IMR-90 (cell line): ENCODE measurements at regions not wholly inside any gene's neighbourhood (a gene's known extent, or its start where the extent isn't known, plus 50 kb on each side); places are given as distances from the start of the nearest gene placed in this dataset.

Experiments used
- ATAC-seq: fragments of 200-7000 bp; cut with Tn5 transposase; 2 replicates; pipeline ENCODE4 v1.9.1; 2020; ENCODE audit warnings: low read depth, mild to moderate bottlenecking, moderate library complexity
- BruUV-seq: library from RNA; stranded (reverse); fragments of 400-500 nt; replicated peaks from 2 replicates; lab custom pipeline; 2021; lab: Mats Ljungman, UMichigan
- CTCF ChIA-PET: fragments of 300-600 bp; formaldehyde crosslinking; extraction: SDS; loops from one replicate; lab custom pipeline; 2021; ENCODE audit warnings: antibody characterized with exemption; lab: Yijun Ruan, JAX
- POLR2A ChIA-PET: fragments of 300-600 bp; sonication (Branson Sonifier 250); formaldehyde crosslinking; loops from one replicate; lab custom pipeline; 2022; ENCODE audit warnings: antibody characterized with exemption; ENCODE audit not compliant: unreplicated experiment; lab: Charles Lee
- DNase-seq: peaks from one replicate; pipeline ENCODE4 v3.0.0; 2013
- H2AFZ ChIP-seq: replicated peaks from 2 replicates; pipeline ENCODE3; 2013; ENCODE audit warnings: low read length, mild to moderate bottlenecking; ENCODE audit not compliant: poor library complexity
- H2AK5ac ChIP-seq: 2 replicates; pipeline ENCODE4 v1.6.1; 2013; ENCODE audit warnings: low read depth, low read length, inconsistent platforms
- H2AK9ac ChIP-seq: replicated peaks from 2 replicates; pipeline ENCODE3; 2013; ENCODE audit warnings: mild to moderate bottlenecking, low read depth, low read length, moderate library complexity; ENCODE audit not compliant: poor library complexity
- H2BK120ac ChIP-seq: 2 replicates; pipeline ENCODE4 v1.6.1; 2013; ENCODE audit warnings: low read depth, low read length, inconsistent platforms
- H2BK15ac ChIP-seq: 3 replicates; pipeline ENCODE4 v1.6.1; 2013; ENCODE audit warnings: low read depth, low read length, inconsistent platforms
- H2BK20ac ChIP-seq: 2 replicates; pipeline ENCODE4 v1.6.1; 2013; ENCODE audit warnings: low read depth, mild to moderate bottlenecking, inconsistent platforms, low read length, moderate library complexity
- H2BK5ac ChIP-seq: 2 replicates; pipeline ENCODE4 v1.6.1; 2013; ENCODE audit warnings: mild to moderate bottlenecking, low read depth, low read length, inconsistent platforms; ENCODE audit not compliant: poor library complexity, severe bottlenecking
- H3K14ac ChIP-seq: replicated peaks from 2 replicates; pipeline ENCODE4 v1.6.1; 2013; ENCODE audit warnings: low read depth, low read length, inconsistent platforms
- H3K18ac ChIP-seq: 2 replicates; pipeline ENCODE4 v1.6.1; 2013; ENCODE audit warnings: low read depth, low read length, control low read depth
- H3K23ac ChIP-seq: 2 replicates; pipeline ENCODE4 v1.6.1; 2013; ENCODE audit warnings: low read depth, low read length, inconsistent platforms
- H3K27ac ChIP-seq: 2 replicates; pipeline ENCODE4 v1.5.1; 2013; ENCODE audit warnings: mild to moderate bottlenecking, control low read depth, low read length; ENCODE audit not compliant: insufficient read depth
- H3K27me3 ChIP-seq: 2 replicates; pipeline ENCODE4 v1.6.1; 2013; ENCODE audit warnings: low read length; ENCODE audit not compliant: control insufficient read depth, insufficient read depth
- H3K36me3 ChIP-seq: 2 replicates; pipeline ENCODE4 v1.6.1; 2013; ENCODE audit warnings: low read length, mixed read lengths; ENCODE audit not compliant: control insufficient read depth, insufficient read depth
- H3K4ac ChIP-seq: 2 replicates; pipeline ENCODE4 v1.6.1; 2013; ENCODE audit warnings: low read depth, low read length, inconsistent platforms
- H3K4me1 ChIP-seq: 2 replicates; pipeline ENCODE4 v1.6.1; 2013; ENCODE audit warnings: low read length, mixed read lengths; ENCODE audit not compliant: control insufficient read depth, insufficient read depth
- H3K4me2 ChIP-seq: 2 replicates; pipeline ENCODE4 v1.6.1; 2013; ENCODE audit warnings: low read depth, mild to moderate bottlenecking, control low read depth, low read length, moderate library complexity
- H3K4me3 ChIP-seq: 2 replicates; pipeline ENCODE4 v1.5.1; 2013; ENCODE audit warnings: low read depth, mild to moderate bottlenecking, control low read depth, low read length, moderate library complexity; ENCODE audit not compliant: insufficient read depth
- H3K56ac ChIP-seq: 2 replicates; pipeline ENCODE4 v1.6.1; 2013; ENCODE audit warnings: low read length, inconsistent platforms; ENCODE audit not compliant: insufficient read depth; ENCODE audit errors: extremely low read depth
- H3K79me1 ChIP-seq, 2 experiments: 2 replicates each; pipeline ENCODE4 v1.6.1; 2013; ENCODE audit warnings: low read length in 2 of 2, inconsistent platforms in 1 of 2, low read depth in 1 of 2
- H3K9ac ChIP-seq: 2 replicates; pipeline ENCODE4 v1.6.1; 2013; ENCODE audit warnings: low read depth, low read length, control low read depth
- H3K9me1 ChIP-seq: 2 replicates; pipeline ENCODE4 v1.6.1; 2013; ENCODE audit warnings: low read length, inconsistent platforms; ENCODE audit not compliant: insufficient read depth
- H3K9me3 ChIP-seq: 2 replicates; pipeline ENCODE4 v1.6.1; 2013; ENCODE audit warnings: low read length; ENCODE audit not compliant: control insufficient read depth, insufficient read depth
- H4K20me1 ChIP-seq: 2 replicates; pipeline ENCODE4 v1.6.1; 2013; ENCODE audit warnings: low read length, inconsistent platforms; ENCODE audit not compliant: insufficient read depth
- H4K5ac ChIP-seq: 2 replicates; pipeline ENCODE4 v1.6.1; 2013; ENCODE audit warnings: mild to moderate bottlenecking, low read depth, low read length, control low read depth
- H4K8ac ChIP-seq, 2 experiments: 2 replicates each; pipeline ENCODE4 v1.6.1; 2013; ENCODE audit warnings: low read depth in 2 of 2, low read length in 2 of 2, control low read depth in 1 of 2, inconsistent platforms in 1 of 2
- H4K91ac ChIP-seq: 2 replicates; pipeline ENCODE4 v1.6.1; 2013; ENCODE audit warnings: low read depth, low read length, inconsistent platforms; ENCODE audit not compliant: insufficient read depth
- WGBS, 2 experiments: methylation state at CpG; one replicate each; pipeline versions ENCODE4 v1.1.5 to v1.1.7; 2013; ENCODE audit warnings: missing lambda C conversion rate in 2 of 2; ENCODE audit not compliant: insufficient read length in 1 of 2; ENCODE audit errors: extremely low coverage in 2 of 2; 5-methylcytosine and 5-hydroxymethylcytosine counted together
- dilution Hi-C: fragments of 300-500 bp; cut with HindIII; formaldehyde crosslinking; loops from one replicate; pipeline ENCODE4 v1.14.3; 2018; ENCODE audit warnings: low sequenced_read_pairs; ENCODE audit not compliant: unreplicated experiment
- in situ Hi-C: fragments of 300-500 bp; cut with MboI; formaldehyde crosslinking; loops from 3 replicates; pipeline ENCODE4 v1.14.3; 2019; ENCODE audit warnings: low sequenced_read_pairs, inconsistent platforms, mixed read lengths
- intact Hi-C: fragments of 100-400 bp; cut with micrococcal nuclease; formaldehyde crosslinking; loops from 2 replicates; pipeline ENCODE4 v1.10.0; 2022
- TF ChIP-seq, protein P1 (sequence below): fragments of 150-350 bp; IDR thresholded peaks from 2 replicates; pipeline ENCODE4 v1.6.1; 2017; ENCODE audit warnings: mild to moderate bottlenecking, antibody characterized with exemption, low read length, low read depth

DNA sequence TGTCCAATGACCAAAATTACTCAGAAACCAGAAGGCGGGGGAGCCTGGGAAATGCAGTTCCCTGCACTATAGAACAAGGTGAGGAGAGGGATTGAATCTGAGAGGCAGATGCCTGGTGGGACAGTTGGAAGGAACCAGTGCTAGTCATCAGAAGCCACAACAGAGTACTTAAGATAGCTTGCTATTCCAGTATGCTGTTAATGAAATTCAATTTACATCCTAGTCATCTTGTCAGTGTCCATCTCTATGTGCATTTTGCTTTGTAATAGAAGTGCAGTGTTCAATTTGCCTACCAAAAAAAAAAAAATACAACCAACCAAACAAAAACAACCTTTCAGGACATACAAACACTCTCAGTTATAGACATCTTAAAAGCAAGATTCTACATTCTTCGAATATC is 679.1 kb upstream of the CPEB2 start:
- no peak overlapping the region for H2AK5ac ChIP-seq
- no peaks in the 10 kb centered on the region for H3K4me1 ChIP-seq
- no peak overlapping the region for H2BK20ac ChIP-seq
- H3K23ac ChIP-seq: no peak overlapping the region
- H4K20me1 ChIP-seq: no peaks in the 10 kb centered on the region
- no peak overlapping the region for H2BK15ac ChIP-seq
- intact Hi-C loops (no loop called here), in situ Hi-C loops (no loop called here), dilution Hi-C loops (no loop called here)
- no peaks in the 10 kb centered on the region for H3K27me3 ChIP-seq
- no peak overlapping the region for H3K14ac ChIP-seq
- H3K18ac ChIP-seq: no peak overlapping the region
- no peak overlapping the region for H2AFZ ChIP-seq
- no peak overlapping the region for H3K9ac ChIP-seq
- no peak overlapping the region for H4K5ac ChIP-seq
- no peak overlapping the region for H3K4me2 ChIP-seq
- H3K4ac ChIP-seq: no peak overlapping the region
- no peak overlapping the region for H2BK120ac ChIP-seq
- DNase-seq (no peak), ATAC-seq (no peak)
- no peak overlapping the region for H3K4me3 ChIP-seq
- TF ChIP-seq, protein P1, sequence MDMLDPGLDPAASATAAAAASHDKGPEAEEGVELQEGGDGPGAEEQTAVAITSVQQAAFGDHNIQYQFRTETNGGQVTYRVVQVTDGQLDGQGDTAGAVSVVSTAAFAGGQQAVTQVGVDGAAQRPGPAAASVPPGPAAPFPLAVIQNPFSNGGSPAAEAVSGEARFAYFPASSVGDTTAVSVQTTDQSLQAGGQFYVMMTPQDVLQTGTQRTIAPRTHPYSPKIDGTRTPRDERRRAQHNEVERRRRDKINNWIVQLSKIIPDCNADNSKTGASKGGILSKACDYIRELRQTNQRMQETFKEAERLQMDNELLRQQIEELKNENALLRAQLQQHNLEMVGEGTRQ: no peak
- no peak overlapping the region for H4K91ac ChIP-seq
- no peaks in the 10 kb centered on the region for H3K9me1 ChIP-seq
- H4K8ac ChIP-seq: no peak overlapping the region
- POLR2A ChIA-PET: no interaction called here
- 60% methylated on average over 1 of the region's 2 CpGs; no CpG with 5 or more reads in 1 of the 2 experiments for whole genome bisulfite sequencing, 2 experiments
- no peaks in the 10 kb centered on the region for H3K79me1 ChIP-seq
- H2AK9ac ChIP-seq: no peak overlapping the region
- H3K36me3 ChIP-seq: no peaks in the 10 kb centered on the region
- 0 out of 2 replicates have a peak, but pooled peaks cover 2% of the 10 kb centered on the region for H3K9me3 ChIP-seq
- CTCF ChIA-PET: no interaction called here
- BruUV-seq: no TSS peak
- no peak overlapping the region for H3K27ac ChIP-seq
- no peak overlapping the region for H3K56ac ChIP-seq
- H2BK5ac ChIP-seq: no peak overlapping the region
